GM20431 (cell line): ENCODE measurements at regions not wholly inside any gene's neighbourhood (a gene's known extent, or its start where the extent isn't known, plus 50 kb on each side); places are given as distances from the start of the nearest gene placed in this dataset.
"Not testable (repeated sequence)": the region's sequence is repeated elsewhere in the genome, so short reads cannot be mapped to it uniquely, and the experiment has no call there.

ENCODE experiments used
- in situ Hi-C: fragments of 300-500 bp; cut with MseI, MboI; formaldehyde crosslinking; loops from one replicate; pipeline ENCODE4 v1.15.0; 2020; ENCODE audit warnings: low sequenced_read_pairs; ENCODE audit not compliant: unreplicated experiment

- in situ Hi-C loops: no loop called here
These were observed 226.5 kb upstream of the TUSC1 start for GRCh38 chr9:25904701-25905100.

GRCh38 chr9:25891527-25891926 is 213.3 kb upstream of the TUSC1 start:
- in situ Hi-C loops: no loop called here

- in situ Hi-C loops: no loop called here
These were observed 211.4 kb upstream of the TUSC1 start for GRCh38 chr9:25889661-25890060.

GRCh38 chr9:25876248-25876647 is 198.0 kb upstream of the TUSC1 start:
- in situ Hi-C loops: no loop called here

GRCh38 chr9:25864509-25864908 is 186.3 kb upstream of the TUSC1 start:
- in situ Hi-C loops: no loop called here

GRCh38 chr9:25861421-25861820 is 183.2 kb upstream of the TUSC1 start:
- in situ Hi-C loops: no loop called here

GRCh38 chr9:25857147-25857546 is 178.9 kb upstream of the TUSC1 start:
- in situ Hi-C loops: no loop called here

- in situ Hi-C loops: no loop called here
These were observed 172.6 kb upstream of the TUSC1 start for GRCh38 chr9:25850803-25851202.

- in situ Hi-C loops: no loop called here
These were observed 167.6 kb upstream of the TUSC1 start for GRCh38 chr9:25845867-25846266.

- in situ Hi-C loops: no loop called here
These were observed 152.1 kb upstream of the TUSC1 start for GRCh38 chr9:25830381-25830780.

- in situ Hi-C loops: no loop called here
These were observed 149.4 kb upstream of the TUSC1 start for GRCh38 chr9:25827626-25828025.

GRCh38 chr9:25816439-25816838 is 138.2 kb upstream of the TUSC1 start:
- in situ Hi-C loops: no loop called here

GRCh38 chr9:25814023-25814422 is 135.8 kb upstream of the TUSC1 start:
- in situ Hi-C loops: no loop called here

- in situ Hi-C loops: no loop called here
These were observed 135.2 kb upstream of the TUSC1 start for GRCh38 chr9:25813478-25813877.

GRCh38 chr9:25808554-25808953 is 130.3 kb upstream of the TUSC1 start:
- in situ Hi-C loops: no loop called here

GRCh38 chr9:25804856-25805255 is 126.6 kb upstream of the TUSC1 start:
- in situ Hi-C loops: no loop called here

- in situ Hi-C loops: not testable (repeated sequence)
These were observed 123.7 kb upstream of the TUSC1 start for GRCh38 chr9:25801989-25802388.

GRCh38 chr9:25773805-25774204 is 95.6 kb upstream of the TUSC1 start:
- in situ Hi-C loops: no loop called here

- in situ Hi-C loops: no loop called here
These were observed 77.7 kb upstream of the TUSC1 start for GRCh38 chr9:25755951-25756350.

- in situ Hi-C loops: no loop called here
These were observed 74.2 kb upstream of the TUSC1 start for GRCh38 chr9:25752398-25752797.

- in situ Hi-C loops: no loop called here
These were observed 64.0 kb upstream of the TUSC1 start for GRCh38 chr9:25742256-25742655.

- in situ Hi-C loops: no loop called here
These were observed 55.2 kb upstream of the TUSC1 start for GRCh38 chr9:25733336-25733982.
